COLO668 (cell line): ENCODE measurements at regions not wholly inside any gene's neighbourhood (a gene's known extent, or its start where the extent isn't known, plus 50 kb on each side); places are given as distances from the start of the nearest gene placed in this dataset.

ENCODE experiments used
- DNase-seq: peaks from one replicate; lab custom pipeline; 2025; ENCODE audit not compliant: unreplicated experiment; lab: John Stamatoyannopoulos, UW

DNA sequence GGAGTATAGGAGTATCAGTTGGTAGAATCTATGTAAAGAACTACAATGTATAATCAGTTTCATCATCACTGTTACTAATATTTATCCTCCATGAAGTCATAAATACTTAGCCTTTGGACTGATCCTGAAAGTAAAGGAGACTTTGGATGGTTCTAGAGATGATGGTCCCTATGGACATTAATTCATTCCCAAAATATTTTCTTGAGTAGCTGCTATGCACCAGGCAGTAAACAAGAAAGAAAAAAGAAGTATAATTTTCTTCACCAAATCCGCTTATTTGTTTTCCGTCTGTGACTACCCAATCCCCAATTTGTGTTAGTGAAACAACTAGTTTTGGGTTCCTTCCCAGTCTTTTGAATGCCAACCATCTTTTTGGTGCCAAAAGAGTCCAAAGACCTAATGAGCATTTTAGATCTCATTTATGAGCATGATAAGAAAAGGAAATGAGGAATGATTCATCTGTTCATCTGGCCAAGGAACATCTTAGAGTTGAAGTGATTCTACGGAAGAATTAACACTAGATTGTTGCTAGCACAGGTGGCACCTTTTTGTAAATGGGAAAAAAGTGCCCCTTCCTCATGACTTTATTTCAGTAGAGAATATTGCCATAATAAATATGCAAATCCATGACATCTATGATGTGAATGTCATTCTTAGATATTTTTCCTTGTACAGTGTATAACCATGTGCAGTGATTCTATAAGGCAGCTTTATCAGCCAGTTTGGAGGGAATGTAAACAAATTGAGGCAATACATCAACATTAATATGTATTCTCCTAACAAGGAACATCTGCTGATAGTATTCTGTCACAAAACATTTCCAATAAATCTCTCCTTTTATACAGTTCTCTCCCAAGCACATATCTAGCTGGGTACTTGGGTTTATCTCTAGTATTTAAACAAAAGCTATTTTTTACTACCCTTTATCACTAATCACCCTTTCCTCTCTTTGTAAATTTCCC lies 85.1 kb upstream of the CCDC91 start:
- DNase-seq, result no peak

DNA sequence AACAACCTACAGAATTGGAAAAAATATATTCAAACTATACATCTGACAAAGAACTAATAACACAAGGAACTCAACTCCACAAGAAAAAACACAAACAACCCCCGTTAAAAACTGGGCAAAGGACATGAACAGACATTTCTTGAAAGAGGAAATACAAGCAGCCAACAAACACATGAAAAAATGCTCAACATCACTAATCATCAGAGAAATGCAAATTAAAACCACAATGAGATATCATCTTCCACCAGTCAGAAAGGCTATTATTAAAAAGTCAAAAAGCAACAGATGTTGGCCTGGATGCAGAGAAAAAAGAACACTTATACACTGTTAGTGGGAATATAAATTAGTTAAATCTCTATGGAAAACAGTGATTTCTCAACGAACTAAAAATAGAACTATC lies 82.6 kb upstream of the CCDC91 start:
- DNase-seq, result no peak

DNA sequence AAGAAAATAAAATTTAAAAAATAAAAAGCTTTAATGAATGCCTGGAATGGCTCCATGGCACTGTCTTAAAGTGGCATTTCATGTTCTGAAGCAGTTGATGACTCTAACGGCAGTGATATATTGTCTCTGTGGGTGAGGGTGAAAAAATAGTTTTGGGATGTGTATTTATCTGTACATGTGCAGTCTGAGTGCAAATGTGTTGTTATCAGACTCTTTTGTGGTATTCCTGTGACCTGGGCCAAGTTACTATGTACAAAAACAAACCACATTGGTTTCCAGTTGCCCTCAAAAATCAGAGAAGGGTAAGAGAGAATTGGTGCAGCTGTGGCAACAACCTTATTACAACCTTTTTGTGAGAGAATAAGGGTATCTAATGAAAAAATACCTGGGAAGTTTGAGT lies 81.7 kb upstream of the CCDC91 start:
- no peak for DNase-seq

DNA sequence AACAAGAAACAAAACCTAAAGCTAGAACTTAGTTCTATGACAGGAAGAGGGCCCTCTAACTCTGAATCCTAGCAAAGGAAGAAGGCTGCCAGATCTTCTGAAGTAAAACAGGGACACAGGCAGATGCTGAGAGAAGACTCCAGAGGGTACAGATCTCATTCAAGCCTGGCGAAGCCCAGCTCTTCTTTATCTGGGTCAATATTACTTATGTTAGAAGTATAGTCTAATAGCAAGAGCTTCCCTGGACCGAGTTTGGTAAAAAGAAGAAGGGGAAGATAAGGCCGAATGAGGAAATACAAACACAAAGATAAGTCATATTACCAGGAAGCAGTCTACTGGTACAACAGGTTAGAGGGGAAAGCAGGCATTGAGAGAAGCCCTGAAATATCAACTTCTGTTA lies 79.9 kb upstream of the CCDC91 start:
- DNase-seq, result no peak

GRCh38 chr12:28114488-28114887 lies 75.8 kb upstream of the CCDC91 start:
- no peak for DNase-seq

DNA sequence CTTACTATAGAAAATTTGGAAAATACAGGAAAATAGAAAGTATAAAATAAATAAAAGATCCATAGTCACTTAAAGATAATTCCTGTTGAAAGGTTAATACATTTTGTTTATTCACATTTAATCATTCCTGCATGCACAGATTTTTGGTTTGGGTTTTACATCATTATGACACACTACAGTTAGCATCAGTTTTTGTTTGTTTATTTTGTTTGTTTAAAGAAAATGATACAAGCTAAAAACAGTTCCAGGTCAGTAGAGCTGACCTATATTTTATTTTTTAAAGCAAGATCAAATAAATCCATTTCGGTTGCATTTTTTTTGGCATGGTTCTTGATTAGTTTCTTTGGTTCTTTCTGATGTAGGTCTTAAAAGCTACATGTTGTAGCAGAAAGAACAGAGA lies 68.8 kb upstream of the CCDC91 start:
- no peak for DNase-seq

- DNase-seq, result no peak
Observed at GRCh38 chr12:28121899-28122655, 68.2 kb upstream of the CCDC91 start.

- no peak for DNase-seq
Observed at GRCh38 chr12:28122756-28123155, 67.5 kb upstream of the CCDC91 start.

- DNase-seq, result no peak
Observed at GRCh38 chr12:28127455-28127854, 62.8 kb upstream of the CCDC91 start.

- no peak for DNase-seq
Observed at GRCh38 chr12:28129031-28129430, 61.2 kb upstream of the CCDC91 start.

DNA sequence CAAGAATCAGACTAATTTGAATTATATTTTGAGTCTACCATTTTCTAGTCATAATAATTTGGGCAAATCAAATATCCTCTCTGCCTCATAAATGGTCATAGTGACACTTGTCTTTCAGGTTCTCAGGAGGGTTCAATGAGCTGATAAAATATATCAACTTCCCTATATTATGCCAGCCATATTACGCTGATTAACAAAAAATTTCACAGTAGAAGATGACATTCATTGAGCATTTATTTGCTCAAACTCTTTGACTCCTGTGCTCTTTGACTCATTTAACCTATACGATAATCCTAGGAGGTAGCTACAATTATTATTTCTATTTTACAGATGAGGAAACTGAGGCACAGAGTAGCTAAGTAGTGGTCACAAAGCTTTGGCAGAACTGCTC lies 60.0 kb upstream of the CCDC91 start:
- no peak for DNase-seq

DNA sequence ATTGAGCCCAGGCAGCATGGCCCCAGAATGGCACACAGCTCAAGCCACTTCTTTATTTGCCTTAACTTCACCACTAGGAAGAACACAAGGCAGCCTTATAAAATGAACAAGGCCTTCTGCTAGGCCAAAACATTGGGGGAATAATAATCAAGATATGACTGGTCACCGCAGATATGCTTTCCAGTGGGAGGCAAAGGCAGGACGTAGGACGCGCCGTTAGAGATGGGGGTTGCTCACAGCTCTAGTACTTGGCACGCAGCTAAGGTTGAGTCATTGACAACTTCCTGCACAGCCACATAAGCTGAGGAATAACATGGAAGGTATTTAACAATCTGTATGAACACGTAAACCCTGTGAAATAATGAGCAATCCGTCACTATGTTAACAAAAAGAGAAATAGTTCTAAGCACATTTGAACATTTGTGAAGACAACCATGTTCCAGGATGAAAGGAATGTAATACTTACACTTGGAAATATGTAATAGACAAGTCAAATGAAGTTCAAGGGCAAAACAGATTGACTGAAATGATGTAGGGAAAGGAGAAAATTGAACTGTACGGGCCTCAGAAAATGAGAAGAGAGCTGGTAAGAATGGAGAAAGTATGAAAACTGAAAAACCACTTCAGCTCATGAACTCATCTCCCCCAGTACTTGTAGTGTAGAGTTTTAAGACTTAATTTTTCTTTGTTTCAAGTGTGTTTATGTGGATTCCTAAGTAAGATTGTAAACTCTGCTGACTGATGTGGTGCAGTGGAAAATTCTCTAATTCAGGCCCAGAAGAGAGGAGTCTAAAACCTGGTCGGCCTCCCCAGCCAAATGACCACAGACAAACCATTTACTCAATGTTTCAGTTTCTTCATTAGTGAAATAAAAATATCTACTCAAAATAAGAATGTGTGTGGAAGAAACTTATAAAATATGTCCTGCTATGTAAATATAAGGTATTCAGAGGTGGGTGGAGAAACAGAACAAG lies 59.3 kb upstream of the CCDC91 start:
- no peak for DNase-seq

DNA sequence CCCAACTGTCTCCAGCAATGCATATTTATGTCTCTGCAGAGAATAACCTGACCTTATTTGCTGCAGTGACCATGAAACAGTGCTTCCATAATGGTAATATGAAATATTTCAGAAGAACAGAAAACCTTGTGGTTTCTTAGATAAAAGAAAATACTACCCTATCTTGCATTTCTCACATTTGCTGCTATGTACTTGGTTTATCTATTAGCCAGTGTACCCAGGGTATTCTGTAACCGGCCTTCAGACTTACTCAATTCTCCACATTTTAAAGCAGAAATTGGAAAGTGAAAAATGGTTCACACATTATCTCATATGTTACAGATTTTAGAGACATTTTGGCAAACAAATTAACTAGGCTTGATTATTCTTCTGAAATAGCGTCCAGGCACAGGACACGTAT lies 57.9 kb upstream of the CCDC91 start:
- DNase-seq, result no peak

DNA sequence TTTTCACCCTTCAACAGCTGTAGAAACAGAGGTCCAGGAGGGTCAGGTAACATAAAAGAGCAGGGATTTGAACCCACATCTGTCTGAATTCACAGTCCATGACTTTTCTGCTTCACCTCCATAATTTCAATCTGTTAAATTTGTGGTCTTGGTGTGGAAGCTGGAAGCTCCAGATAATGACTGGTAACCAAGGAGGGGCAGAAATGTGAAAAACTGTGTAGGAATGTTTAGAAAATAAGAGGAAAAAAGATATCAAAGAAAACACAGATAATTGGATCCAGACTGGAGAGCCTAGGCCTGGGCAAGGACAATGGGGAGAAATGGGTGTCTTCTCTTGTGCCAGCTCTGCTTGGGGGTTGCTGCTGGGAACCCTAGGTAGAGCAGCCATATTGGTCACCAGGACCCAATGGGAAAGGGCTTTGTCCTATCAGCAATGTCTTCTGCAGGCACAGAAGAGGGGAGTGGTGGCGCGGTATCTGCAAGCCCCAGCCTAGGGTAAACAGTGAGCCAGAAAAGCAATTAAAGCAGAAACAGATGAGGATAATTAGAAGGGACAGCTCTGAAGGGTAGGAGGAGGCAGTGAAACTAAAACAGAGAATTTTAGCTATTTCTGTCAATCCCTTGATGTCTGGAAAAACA lies 54.3 kb upstream of the CCDC91 start:
- no peak for DNase-seq

DNA sequence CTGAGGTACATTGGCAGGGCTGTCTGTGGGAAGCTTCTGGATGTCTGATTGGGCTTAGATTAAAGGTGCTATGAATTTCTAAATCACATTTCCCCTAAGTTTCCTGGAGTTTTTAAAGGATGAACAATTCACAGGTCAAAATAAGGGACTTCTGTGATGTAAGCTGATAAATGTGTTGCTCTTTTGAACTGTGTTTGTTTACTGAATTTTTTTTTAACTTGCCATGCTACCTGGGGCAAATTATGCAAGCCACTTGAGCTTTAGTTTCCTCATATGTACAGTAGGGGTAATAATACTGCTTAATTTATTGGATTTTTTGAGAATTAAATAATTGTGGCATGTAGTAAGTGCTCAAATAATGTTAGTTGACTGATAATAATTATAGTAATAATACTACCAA lies 52.8 kb upstream of the CCDC91 start:
- no peak for DNase-seq

GRCh38 chr12:28140404-28140803 lies 49.9 kb upstream of the CCDC91 start:
- no peak for DNase-seq
